Tibial nerve (tissue), 4 donors: ENCODE measurements at regions not wholly inside any gene's neighbourhood (a gene's known extent, or its start where the extent isn't known, plus 50 kb on each side); places are given as distances from the start of the nearest gene placed in this dataset.

Experiments used
- EP300 ChIP-seq, 2 donors: sonication (generic); formaldehyde crosslinking; IDR thresholded peaks; one replicate each; pipeline ENCODE4 v1.6.1; 2017; ENCODE audit warnings: antibody characterized with exemption in 2 of 2, mild to moderate bottlenecking in 1 of 2
- POLR2A ChIP-seq, 2 donors: fragments of 450-650 bp; IDR thresholded peaks; one replicate each; pipeline ENCODE4 v1.6.1; 2017; ENCODE audit warnings: antibody characterized with exemption in 2 of 2, mild to moderate bottlenecking in 2 of 2, moderate library complexity in 2 of 2
- TF ChIP-seq, protein P1 (sequence below), 5 experiments: fragments of 200-600 bp in 3 of 5; fragments of 450-650 bp in 2 of 5; sonication (generic) in 3 of 5; IDR thresholded peaks; one replicate each; pipeline ENCODE4 v1.5.1; 2016 to 2019; ENCODE audit warnings: antibody characterized with exemption in 5 of 5, mild to moderate bottlenecking in 3 of 5, moderate library complexity in 2 of 5

GRCh38 chr20:48301189-48301588 is 515.9 kb upstream of the SULF2 start:
- TF ChIP-seq, protein P1, sequence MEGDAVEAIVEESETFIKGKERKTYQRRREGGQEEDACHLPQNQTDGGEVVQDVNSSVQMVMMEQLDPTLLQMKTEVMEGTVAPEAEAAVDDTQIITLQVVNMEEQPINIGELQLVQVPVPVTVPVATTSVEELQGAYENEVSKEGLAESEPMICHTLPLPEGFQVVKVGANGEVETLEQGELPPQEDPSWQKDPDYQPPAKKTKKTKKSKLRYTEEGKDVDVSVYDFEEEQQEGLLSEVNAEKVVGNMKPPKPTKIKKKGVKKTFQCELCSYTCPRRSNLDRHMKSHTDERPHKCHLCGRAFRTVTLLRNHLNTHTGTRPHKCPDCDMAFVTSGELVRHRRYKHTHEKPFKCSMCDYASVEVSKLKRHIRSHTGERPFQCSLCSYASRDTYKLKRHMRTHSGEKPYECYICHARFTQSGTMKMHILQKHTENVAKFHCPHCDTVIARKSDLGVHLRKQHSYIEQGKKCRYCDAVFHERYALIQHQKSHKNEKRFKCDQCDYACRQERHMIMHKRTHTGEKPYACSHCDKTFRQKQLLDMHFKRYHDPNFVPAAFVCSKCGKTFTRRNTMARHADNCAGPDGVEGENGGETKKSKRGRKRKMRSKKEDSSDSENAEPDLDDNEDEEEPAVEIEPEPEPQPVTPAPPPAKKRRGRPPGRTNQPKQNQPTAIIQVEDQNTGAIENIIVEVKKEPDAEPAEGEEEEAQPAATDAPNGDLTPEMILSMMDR (IDR thresholded peaks at IDR 0.05) = no peak
- no peak for TF ChIP-seq POLR2A (IDR thresholded peaks at IDR 0.05)
- no peak for TF ChIP-seq EP300 (IDR thresholded peaks at IDR 0.05)
